Cerebellar cortex (tissue), 1 donor: ENCODE measurements at regions not wholly inside any gene's neighbourhood (a gene's known extent, or its start where the extent isn't known, plus 50 kb on each side); places are given as distances from the start of the nearest gene placed in this dataset.
A peak's percentile ranks its signal among the peaks of the same experiment; 100 is the strongest.

Source experiments
- DNase-seq: peaks from one replicate; pipeline ENCODE4 v3.0.0-alpha.2; 2015; ENCODE audit warnings: low spot score

DNA sequence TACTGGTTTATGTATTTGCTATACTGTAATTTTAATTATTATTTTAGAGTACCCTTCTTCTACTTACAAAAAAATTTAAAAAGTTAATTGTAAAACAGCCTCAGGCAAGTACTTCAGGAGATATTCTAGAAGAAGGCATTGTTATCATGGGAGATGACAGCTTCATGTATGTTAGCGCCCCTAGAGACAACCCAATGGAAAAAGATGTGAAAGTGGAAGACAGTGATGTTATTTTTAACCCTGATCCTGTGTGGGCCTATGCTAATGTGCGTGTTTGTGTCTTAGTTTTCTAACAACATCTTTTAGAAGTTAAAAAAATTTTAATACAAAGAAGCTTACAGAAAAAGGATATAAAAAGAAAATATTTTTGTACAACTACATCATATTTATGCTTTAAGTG is 205.0 kb downstream of the FAM76B start:
- no peak for DNase-seq

DNA sequence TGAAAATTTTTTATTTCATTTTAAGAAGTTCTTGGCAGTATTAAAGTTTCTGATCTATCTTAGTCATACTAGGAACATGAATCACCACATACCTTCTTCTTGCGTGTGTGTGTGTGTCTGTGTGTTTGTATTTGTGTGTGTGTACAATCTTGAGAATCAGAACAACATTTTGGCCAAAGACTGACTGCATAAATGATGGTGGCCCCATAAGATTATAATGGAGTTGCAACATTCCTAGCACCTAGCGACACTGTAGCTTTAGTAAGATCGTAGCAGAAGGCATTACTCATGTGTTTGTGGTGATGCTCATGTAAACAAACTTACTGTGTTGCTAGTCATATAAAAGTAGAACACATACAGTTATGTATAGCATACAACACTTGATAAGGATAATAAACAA is 205.4 kb downstream of the FAM76B start:
- no peak for DNase-seq

DNA sequence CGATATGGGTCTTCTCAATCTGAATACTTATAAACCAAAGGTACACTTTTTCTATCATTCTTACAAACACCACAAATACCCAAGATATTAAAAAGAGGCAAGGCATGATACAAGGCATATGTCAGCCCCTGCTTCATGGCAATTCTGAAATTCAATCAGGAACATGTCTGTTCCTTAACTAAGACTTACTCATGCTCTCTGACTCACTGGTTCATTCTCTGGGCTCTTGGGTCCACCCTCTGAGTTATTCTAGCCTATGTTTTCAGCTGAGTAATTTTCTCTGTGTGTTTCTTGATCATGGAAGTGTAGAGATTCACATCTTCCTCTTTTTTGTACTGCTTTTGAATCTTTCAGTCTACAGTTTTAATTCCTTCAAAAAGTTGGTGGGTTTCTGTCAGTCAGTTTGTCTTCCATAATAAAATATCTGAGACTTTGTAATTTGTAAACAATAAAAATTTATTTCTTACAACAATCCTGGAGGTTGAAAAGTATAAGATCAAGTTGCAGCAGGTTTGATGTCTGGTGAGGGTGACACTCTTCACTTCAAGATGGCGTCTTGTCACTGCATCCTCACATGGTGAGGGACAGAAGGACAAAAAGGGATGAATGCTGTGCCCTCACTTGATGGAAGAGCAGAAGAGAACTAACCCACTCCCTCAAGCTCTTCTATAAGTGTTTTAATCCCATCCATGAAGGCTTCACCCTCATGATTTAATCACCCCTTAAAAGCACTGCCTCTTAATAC is 211.7 kb downstream of the FAM76B start:
- DNase-seq, result no peak

DNA sequence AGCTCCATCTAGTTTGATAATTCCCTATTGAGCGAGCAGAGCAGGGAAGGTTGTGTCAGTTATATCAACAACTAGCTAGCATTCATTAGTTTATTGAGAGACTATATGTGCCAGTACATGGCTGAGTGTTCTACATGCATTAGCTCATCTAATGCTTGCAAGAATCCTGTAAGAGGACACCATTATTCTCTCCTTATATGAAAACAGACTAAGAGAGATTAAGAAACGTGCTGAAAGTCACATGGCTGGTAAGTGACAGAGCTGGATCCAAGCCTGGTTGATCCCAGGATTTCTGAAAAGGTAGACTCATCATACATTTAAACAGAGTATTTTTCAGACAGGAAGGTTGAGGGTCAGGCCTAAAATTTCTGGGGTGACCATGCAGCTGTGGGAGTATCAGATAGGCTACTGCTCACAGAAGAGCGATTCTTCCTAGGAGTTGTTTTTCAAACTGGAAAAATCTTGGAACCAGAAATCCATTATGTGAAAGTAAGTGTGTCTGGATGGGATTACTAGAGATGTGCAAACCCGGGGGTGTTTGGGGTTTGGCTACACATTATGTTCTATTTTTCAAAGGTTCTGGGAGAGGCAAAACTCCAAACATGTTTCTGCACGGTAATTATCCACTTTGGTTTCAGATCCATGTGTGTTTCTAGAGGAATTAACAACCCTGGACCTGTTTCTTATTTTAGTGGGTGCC is 213.3 kb downstream of the FAM76B start:
- no peak for DNase-seq

DNA sequence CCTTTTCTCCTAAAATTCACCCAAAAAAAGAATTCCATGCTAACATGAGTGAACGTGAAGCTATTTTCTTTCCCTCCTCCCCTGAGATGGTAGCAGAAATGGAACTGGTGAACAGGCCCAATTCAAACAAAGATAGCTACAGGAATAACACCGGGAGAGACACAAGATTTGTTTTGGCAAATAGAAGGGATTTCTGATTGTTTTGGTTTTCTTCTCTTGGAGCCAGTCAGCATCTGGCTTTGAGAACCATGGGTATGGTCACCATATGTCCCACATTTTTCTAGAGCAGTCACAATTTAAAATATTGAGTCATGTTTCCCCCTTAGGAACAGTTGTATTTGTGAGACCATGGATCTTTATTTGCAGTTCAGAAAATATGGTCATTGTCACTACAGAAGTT is 214.1 kb downstream of the FAM76B start:
- DNase-seq, result no peak

DNA sequence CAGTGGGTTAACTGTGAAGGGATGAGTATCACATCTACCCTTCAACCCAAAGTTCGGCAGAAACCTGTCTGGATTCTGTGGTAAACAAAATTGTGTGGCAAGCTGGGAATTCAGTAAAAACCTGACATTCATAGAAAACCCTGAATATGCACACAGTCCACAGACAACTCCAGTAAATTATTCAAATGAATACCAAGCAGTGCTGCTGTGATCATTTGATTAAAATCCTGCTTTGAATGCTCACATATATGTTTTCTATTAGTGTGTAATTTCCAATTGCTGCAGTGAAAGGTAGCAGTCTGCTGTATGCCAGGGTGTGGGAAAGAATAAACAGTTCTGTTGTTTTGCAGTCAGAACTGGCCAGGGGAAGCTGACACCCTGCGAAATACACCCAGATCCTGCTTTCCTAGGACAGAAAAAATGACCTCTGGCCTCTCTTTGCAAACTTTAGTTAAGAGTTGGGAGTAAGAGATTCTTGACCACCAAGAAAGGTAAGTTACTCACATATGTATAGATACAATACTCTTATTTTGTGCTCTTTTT is 217.8 kb downstream of the FAM76B start:
- no peak for DNase-seq

DNA sequence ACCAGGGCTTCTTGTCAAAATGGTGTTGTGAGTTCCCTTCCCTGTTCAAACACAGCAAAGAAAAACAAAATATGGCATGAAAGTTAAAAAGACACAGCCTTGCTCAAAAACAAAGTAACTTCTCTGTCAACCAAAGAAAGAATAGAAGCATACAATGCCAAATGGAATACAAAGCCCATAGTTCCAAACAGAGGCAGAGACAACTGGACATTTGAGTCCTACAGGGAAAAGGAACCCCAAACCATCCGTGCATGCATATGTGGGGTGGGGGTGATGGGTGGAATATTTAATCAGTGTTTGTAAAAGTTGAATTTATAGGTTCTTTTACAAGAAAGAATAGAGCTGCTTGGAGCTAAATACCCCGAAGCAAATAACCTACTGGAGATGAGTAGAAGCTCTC is 218.7 kb downstream of the FAM76B start:
- no peak for DNase-seq

DNA sequence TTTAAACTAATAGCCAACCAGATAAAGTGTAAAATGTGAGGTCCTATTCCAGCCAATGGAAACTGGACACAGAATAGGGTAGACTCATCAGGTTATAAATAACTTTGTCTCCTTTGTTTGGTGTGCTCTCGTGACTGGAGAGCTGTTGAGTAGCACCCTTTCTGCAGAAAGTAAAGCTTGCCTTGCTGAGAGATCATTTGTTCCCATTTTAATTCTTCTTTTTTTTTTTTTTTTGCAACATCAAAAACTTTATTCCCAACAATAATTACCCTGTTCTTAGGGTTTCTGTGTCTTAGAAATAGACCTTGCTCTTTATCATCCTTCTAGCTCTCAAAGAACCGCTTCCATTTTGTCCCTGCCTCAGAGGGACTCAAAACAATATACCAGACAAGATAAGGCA is 220.4 kb downstream of the FAM76B start:
- no peak for DNase-seq

DNA sequence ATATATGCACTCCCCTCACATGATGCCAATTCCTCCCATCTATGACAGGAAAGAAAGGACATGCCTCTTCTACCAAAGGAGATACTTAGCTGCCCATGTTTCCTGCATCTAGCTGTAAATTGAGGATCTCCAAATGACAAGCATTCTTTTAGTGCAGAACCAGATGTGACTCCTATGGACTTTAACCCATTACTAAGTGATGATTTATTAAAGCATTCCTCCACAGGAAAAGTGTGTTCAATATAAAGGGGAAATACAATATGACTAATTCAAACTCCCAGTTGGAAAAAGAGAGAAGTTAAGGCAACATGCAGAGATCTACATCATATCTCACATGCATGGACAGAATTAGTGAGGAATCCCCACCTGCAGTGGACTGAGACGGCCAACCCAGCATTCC is 221.3 kb downstream of the FAM76B start:
- no peak for DNase-seq

DNA sequence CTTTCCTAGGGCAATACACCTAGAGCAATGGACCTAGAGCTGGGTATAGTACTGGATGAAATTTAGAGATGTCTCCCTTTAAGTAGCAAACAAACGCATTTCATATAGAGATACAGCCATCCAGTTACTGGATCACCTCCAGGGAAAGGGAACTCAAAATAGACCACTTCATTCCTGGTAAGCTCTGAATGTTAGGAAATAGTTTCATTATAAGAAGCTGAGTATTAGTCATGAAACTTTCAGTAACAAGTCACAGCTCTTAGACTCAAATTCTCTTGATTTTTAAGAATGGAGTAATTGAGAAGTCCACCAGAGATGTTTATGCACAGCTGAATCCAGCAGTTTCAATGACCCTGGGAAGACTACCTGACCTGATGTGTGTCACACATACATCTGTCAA is 221.9 kb downstream of the FAM76B start:
- DNase-seq, result no peak

DNA sequence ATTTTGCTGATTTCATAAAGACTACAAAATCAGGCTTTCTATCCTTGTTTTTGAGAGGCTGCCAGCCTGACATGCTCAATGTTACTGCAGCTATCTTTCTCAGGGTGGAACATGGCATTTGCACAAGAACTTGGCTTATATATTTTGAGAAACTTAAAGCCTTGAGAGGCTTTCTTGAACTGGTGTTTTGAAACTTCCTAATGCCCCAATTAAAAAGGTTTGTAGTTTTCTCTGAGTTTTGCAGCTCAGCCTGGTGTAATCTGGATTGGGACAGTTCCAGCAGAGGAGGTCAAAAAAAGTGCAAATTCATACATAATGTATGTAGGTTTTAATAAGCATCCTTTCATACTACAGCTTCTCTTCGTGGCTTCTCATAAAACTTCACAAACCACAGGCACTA is 223.4 kb downstream of the FAM76B start:
- DNase-seq, result no peak

DNA sequence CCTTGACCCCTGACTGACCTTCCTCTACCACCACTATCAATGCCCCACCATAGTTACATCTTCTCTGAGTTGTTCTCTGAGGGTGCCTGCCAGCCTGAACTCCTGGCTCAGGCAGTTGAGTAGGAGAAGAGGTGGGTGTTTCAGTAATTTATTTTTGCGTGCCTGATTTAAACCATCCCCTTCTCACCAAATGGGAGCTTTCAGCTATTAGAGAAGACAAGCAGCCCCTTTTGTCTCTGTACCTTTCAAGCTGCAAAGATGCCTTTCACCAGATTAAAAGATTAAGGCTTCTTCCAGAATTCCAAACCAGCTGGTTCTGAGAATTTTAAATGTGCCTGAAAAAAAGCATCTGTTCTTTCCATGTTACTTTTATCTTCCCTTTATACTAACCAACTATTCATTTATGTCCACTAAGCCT is 223.8 kb downstream of the FAM76B start:
- DNase-seq, result no peak

DNA sequence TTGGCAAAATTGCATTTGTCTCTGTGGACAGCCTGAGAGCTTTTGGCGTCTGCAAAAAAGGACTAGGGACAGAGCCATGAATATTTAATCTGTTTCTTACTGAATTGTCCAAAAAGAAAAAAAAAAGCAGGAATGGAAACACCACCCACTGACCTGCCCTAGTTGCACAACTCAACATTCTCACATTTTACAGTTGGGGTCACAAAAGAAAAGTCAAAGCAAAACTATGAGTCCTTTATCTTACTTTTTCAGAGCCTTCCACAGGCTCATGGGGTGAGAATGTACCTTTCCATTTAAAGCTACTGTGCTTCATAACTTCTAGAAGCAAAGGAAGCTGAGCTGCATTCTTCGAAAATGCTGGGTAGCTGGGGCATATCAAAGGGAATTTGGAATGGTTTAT is 225.7 kb downstream of the FAM76B start:
- no peak for DNase-seq

DNA sequence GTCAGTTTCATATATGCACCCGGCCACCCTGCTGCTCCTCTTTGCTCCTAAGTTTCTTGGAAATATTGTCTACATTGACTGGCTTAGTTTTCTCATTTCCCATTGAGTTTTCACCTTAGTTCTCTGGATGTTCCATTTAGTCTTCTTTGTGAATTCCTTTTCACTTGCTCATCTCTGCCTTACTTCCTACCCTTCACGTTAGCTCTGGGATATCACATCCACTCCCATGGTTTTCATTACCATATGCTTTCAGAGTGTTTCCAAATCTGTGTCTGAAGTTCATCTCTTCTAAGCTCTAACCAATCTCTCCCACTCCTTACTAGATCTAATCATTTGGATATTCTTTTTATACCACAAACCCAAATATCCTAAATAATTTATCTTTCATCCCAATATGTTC is 226.4 kb downstream of the FAM76B start:
- DNase-seq, result no peak

DNA sequence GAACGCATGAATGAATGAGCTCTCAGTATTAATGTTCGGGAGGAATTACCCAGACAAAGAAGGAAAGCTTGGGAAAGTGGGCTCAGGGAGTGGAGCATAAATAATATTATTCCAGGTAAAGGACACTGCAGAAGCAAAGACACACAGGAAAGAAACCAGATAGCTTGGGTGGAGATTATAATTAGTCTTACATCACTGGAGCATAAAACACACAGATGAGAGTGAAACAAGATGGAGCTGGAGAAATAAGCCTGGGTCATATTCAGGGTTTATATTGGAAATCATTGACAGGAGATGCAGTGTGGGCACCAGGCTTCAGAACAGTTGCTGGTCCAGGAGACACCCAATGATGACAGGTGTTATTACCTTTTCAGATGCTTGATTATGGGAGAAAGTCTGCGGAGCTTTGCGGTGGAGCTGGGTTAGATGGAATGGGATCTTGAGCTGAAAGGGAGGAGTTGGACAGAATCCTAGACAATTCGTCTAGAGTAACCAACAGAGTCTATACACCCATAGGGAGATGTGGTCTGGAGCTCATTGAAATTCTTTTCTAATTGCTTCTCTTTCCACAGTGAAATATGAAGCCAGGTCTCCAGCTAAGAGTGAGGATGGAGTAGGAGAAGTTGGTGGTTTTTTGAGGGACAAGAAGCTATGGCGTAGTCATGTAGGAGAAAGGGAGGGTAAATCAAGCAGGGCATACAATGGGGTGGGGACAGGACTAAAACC is 227.2 kb downstream of the FAM76B start:
- DNase-seq, result no peak

DNA sequence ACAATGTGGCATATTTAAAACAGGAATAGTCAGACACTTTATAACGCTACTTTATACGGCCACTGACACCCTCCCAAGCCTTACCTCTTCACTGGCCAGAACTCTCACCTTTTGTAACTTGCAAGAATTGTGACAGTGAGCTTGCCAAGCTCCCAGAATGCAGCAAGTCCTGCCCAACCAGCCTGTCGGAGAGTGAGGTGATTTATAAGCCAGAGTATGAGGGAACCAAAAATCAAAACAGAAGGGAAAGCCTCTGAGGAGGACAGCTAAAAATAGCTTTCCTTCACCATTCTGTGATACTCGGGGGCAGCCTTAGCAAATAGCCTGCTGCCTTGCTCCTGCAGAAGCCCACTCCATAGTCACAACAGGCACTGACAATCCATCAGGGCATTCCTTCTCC is 229.7 kb downstream of the FAM76B start:
- DNase-seq, result no peak

DNA sequence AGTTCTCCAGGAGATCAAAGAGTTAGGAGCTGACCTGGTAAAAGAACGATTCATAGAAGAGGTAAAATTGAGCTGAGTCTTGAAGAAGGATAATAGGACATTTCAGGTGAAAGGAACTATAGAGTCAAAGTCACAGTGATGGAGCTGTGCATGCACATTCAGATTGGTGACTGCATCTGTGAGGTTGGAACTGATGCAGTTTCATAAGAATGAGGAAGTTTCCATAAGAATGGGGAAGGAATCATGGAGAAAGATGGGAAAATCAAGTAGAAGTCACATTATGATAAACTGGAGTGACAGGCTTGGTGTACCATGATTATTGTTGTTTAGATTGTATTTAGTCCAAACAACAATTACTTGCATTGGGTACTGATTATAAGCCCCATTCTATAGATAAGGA is 232.2 kb downstream of the FAM76B start:
- DNase-seq, result no peak

DNA sequence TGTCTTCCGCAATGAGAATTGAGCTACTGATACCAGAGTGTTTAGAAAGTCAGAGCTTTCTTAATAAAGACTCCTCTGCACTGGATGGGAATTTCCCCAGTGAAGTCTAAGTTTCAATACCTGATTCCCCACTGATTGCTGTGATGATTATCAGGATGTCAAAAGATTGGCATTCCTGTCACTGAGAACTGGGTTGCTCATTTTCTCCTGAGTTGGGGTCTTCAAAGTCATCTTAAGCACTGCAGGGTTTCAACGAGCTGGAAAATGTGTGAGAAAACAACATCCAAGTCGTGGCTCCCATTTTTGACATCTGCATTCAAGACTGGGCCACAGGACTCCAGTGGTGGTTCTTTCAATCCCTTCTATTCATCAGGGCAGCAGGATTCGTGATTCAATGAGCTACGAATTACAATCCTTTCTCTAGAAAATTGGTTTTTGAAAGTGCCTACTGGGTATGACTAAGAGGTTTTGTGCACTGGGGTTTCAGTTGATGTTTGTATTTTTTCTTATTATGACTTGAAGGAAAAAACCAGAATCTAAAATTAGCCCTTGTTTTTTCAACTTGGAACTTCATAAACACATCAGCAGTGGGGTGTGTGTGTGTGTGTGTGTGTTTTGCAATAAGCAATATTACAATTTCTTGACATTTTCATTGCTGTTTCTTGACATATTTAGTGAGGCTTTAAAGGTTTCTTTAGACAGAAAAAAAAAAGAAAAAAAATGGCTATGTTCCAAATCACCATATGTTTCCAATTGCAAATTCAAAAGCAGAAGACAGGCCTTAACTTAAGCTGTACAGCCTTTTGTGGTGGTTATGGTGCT is 233.0 kb downstream of the FAM76B start:
- DNase-seq, result peak; percentile 5

DNA sequence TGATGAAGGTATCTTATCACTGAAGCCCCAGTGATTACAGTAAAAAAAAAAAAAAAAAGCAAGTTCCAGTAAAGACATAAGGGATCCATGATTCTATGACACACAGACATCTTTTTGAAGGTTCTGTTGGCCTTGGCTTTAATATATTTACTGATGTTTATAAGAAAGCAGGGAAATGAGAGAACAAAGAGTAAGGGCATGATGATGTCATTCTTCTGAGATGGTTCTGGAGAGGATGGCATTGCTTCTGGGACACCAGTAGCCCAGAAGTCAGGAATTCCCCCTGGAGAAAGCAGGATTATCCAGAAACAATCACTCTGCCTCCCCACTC is 233.6 kb downstream of the FAM76B start:
- no peak for DNase-seq

DNA sequence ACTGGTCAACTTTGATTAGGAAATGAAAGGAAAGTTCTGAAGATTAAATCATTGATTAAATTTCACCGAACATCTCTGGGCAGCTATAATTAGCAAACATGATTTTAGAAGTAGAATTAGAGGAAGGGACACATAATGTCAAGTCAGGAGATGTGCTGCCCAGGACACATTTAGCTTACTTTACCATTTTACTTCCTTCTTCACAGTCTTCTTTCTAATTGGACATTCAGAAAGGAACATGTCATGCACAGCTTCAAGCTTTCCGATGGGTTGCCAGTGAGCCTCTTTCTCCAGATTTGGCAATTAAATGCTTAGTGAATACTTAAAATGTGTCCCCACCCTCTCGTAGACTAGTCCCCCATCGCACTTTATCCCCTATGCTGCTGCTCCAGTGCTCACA is 234.7 kb downstream of the FAM76B start:
- DNase-seq, result no peak

DNA sequence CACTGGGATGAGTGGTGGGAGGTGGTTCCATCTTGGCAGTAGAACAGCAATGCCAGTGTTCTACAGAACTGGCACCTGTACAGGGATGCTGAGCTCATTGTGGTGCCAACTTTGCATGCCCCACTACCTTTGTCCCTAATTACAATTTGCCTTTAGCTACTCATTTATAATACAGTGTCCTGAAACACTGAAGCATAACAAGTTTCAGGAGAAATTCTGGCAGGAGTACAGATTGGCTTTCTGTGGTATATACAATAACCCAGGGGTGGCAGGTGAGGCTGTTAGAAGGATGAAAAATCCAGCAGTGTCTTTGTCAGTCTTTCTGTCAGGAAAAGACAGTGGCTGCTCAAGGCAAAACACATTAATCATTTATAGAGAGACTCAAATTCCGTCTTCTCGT is 240.3 kb downstream of the FAM76B start:
- DNase-seq, result no peak

DNA sequence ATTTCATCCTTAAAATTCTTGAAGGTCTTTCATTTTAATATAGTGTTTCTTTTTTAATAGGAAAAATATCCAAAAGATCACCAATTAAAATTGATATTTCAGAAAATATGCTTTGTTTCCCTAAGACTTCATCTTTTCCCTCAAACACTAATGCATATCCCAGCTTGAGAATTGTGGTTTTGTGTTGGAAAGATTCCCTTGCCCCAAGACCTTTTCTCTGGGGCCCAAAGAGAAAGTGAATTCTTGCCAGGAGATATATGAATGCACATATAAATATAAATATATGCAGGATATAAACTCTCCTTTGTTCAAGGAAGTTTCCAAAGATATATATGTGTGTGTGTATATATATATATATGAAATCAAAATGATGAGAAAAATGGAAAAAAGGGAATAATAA is 241.2 kb downstream of the FAM76B start:
- DNase-seq, result no peak
